HG02938 (cell line): ENCODE measurements at regions not wholly inside any gene's neighbourhood (a gene's known extent, or its start where the extent isn't known, plus 50 kb on each side); places are given as distances from the start of the nearest gene placed in this dataset.
A peak's percentile ranks its signal among the peaks of the same experiment; 100 is the strongest.

Experiments used
- ATAC-seq: cut with Tn5 transposase; IDR thresholded peaks from one replicate; pipeline ENCODE4 v1.9.1; 2021; ENCODE audit warnings: mild to moderate bottlenecking, moderate library complexity; ENCODE audit not compliant: unreplicated experiment

DNA sequence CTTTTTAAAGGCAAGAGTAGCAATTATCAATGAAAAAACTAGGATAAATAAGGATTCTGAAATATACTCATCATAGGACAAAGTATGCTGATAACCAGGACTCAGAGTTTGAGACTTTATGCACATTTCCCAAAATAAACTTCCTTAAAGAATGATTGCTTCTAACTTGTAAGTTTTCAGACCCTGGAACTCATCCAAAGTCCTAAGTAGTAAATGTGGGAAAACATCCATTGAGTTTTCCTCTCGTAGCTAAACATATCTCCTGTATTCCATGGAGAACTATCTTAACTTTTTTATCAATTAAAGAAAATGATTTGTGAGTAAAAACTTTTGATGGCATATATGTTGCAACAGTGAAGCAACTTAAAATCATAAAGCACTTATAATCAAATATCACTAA, 285.2 kb upstream of the KLF6 start:
- ATAC-seq, result no peak

DNA sequence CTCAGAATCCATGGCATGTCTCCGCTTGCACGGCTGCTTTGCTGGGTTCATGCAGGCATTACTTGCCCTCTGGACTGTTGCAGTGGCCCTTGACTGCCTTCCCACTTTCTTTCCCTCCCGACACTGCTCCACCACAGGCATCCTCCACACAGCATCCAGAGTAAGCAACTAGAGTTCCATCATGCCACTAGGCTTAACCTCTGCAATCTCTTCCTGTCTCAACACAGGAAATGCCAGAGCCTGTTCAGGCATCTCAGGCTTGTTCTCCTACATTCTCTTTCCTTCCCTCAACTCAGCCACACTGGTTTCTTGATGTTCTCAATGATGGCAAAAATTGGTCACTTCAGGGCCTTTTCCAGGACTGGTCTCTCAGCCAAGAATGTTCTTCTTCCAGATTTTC, 284.5 kb upstream of the KLF6 start:
- ATAC-seq, result no peak

DNA sequence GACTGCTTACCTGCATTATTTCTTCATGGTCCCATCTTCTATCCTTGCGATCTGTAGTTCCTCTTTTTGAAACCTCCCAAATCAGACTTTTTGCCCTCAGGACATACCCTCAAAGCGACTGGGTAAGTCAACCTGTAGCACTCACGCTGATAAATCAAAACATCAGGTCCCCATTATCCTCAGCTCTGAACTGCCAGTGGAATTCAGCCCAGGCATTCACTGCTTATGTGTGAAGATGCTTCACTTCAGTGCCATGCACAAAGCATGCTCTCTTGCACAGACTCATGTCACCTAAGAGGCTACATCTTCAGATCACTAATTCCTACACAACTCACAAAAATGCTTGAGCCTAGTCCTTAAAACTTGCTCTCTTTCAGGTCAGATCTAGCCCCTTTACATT, 283.6 kb upstream of the KLF6 start:
- no peak for ATAC-seq

DNA sequence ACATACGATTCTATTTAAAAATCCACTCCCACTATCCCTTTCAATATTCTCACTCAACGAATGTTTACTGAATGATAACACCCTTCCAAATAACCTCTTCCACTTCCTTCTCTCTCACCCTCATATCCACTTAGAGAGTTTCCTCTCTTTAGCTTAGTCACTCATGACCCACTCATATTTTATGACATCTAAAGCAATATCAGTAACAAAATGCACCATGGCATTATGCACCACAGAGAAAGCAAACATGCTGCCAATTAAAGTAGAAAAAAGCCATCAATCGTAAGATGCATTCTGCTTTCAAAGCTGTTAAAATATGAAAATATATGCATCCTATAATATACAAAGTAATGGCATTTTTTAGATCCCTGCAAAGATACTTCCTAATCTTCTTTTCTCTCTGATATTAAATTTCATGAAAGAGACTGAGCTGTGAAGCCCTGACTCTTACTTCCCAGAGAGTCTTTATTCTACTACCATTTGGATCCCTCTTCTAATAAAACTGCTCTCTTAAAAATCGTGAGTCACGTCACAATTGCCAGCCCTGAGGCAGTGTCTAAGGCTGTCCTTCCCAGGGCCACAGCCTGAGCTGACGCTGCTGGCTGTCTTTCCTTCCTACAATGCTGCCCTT, 283.0 kb upstream of the KLF6 start:
- peak; percentile 18 for ATAC-seq

DNA sequence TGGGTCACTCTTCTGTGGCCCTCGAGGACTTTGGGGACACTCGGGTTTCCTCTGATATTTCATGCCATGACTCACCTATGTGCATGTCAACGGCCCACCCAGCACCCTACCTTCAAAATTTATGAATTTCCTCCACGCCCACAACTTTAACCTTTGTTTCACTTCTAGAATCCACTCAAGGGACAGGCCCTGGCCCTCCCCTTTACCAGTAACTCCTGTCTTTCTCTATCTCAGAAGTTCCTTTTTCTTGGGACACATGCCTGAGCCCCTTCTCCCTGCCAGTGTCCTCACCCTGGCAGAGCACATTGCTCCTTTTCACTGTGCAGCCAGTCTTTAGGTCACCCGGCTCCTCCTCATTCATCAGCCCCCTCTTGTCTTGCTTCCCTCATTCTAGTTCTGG, 282.5 kb upstream of the KLF6 start:
- peak; percentile 75 for ATAC-seq

DNA sequence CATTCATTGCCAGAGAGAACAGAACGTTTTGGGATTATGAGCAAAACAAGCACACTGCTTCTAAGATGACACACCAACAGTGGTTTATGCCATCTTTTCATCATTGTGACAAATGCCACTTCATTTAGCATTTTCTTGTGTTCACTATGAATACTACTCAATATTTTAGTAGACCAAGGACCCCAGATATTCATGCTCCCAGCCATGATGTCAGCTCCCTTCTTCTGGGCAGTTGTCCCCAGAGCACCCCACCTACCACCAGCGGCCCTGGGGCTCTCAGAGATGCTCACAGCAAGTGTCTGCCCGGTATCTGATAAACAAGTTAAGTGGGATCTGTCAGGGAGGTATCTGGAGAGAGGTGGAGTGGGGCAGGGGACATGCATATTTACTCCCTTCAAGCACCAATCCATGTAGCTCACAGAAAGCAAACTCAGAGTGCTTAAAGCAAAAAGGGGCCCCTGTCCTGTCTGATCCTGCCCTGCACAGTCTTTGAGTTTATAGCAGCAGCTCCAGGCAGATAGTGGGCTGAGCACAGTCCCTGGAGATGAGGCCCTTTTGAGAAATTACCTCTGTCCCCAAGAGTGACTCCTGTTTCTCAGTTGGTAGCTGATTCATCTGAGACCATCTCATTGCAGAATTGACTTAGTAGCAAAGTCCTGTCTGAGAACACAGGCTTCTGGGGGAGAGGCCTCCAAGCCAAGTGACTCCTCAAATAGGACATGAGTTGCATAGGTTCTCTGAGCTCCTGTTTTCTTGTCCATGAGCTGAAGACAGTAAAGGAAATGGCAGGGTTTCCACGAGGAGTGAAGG, 281.8 kb upstream of the KLF6 start:
- peak; percentile 48 for ATAC-seq

DNA sequence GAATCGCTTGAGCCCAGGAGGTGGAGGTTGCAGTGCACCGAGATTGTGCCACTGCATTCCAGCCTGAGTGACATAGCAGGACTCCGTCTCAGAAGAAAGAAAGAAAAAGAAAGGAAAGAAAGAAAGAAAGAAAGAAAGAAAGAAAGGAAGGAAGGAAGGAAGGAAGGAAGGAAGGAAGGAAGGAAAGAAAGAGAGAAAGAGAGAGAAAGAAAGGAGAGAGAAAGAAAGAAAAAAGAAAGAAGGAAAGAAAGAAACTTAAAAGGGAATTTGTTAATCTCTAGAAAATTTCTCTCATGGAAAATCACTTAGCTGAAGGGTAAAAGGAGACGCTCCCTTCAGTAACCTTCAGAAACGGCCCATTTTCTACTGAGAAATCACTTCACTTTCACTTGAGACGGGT, 279.5 kb upstream of the KLF6 start:
- ATAC-seq, result no peak

DNA sequence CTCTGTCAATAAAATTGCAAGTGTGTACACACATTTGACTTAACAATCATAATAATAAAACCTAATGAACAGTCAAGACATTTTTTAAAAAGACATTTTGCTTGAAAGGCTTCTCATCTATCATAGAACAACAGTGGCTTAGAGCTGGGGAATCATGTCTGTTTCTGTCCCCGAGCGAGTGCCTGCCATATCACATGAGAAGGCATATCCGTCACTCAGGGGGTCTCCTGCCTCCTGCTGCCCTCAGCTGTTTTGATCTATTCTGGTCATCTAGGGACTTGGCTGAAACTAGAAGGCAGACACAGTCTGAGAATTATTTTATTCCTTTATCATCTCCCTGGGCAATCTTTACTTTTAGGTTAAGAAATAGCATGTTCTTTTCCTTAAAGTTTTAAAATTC, 278.7 kb upstream of the KLF6 start:
- ATAC-seq, result no peak

DNA sequence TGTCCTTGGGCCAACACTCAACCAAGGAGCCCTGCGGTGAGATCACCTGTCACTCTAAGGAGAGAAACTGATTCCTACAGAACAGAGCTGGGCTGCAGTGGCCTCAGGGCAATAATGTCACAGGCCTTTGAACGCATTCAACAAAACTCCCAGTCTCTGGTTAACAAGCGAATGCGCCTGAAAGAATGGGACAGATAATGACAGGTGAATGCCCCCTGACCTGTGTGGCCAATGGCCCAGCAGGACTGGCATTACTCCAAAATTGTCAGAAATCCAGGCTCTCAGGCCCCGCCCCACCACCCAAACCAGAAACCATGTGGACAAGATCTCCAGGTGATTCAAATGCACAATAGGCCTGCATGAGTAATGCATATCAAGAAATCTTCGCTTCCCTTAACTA, 277.7 kb upstream of the KLF6 start:
- ATAC-seq, result no peak

DNA sequence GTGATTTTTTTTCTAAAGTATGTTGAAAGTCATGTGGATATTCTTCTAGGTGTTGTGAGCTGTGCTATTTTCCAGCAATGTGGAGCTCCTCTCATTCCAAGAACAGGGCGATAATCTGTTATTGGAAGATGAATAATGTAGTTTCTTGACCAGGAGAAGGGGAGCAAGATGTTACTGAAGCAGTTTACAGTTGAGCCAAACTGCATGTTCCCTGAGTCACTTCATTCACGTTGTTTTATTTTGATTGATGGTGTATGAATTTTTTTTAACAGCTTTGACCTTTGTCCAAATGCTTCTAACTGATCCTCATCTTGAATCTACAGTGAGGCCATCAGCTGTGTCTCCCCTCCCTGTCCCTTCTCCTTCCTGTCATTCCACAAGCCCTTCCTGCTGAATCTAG, 277.1 kb upstream of the KLF6 start:
- no peak for ATAC-seq

DNA sequence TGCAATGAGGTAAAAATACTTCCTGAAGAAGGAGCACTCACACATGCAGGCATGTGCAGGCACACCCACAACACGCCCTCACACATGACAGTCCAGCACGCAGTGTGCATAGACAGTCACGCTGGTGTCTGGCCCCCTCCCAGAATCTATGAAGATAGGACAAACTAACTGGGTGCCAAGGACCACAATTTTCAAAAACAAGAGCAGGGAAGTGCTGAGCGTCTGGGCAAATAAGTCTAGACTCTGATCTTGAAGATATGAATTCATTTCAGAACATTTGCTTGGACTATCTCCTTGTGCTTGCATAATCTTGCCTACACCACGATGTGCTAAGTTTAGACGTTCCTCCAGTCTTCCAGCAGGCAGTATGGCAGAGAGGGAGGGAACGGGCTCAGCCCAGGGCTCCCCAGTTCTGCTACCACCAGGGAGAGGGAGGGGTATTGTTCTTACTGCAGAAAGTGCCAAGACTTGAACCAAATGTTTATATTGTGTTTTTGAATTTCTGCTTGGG, 276.5 kb upstream of the KLF6 start:
- no peak for ATAC-seq

DNA sequence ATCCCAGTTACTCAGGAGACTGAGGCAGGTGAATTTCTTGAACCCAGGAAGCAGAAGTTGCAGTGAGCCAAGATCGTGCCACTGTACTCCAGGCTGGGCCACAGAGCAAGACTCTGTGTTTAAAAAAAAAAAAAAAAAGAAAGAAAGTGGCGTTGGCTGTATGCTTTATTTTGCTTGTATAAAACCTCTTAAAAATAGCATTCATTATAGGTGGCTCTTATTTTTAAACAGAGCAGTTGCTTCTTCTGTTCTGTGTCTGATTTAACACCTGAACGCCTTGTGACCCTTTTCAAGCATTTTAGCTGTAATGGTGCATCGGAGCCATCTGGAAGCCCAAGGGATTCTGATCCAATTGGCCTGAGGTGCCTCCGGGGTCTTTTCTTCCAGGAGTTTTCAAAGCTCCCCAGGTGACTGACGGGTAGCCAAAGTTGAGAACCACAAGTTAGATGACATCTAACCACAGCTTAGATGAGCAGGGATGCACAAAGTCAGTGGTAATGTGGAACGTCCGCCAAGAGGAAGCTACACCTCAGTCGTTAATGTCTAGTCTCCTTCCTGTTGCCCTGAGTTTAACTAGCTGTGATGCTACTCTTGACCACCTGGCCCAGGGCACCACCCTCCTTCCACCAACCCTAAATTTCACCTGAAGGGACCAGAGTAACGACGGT, 274.6 kb upstream of the KLF6 start:
- no peak for ATAC-seq

DNA sequence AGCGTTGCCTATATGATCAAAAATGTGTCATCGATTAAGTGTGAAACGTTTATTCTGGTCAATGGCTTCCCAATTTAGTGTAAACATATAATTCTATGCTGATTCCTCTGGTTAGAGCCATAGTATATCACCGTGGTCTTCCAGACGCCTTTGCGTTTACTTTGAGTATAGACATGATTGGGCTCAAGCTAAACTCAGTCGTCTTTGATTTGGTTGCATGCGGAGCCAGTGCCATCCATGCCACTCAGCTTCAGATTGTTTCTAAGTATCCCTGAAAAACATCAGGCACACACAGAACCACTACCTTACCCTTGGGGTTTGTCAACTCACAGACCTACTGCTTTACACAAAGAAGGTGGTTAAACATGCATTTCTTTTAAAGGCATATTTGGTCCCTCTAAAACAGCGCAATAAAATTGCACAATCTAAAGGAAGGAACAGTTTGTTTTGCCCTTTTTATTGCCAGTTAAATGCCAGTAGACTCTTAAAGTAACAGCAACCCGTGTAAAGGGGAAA, 273.6 kb upstream of the KLF6 start:
- no peak for ATAC-seq

DNA sequence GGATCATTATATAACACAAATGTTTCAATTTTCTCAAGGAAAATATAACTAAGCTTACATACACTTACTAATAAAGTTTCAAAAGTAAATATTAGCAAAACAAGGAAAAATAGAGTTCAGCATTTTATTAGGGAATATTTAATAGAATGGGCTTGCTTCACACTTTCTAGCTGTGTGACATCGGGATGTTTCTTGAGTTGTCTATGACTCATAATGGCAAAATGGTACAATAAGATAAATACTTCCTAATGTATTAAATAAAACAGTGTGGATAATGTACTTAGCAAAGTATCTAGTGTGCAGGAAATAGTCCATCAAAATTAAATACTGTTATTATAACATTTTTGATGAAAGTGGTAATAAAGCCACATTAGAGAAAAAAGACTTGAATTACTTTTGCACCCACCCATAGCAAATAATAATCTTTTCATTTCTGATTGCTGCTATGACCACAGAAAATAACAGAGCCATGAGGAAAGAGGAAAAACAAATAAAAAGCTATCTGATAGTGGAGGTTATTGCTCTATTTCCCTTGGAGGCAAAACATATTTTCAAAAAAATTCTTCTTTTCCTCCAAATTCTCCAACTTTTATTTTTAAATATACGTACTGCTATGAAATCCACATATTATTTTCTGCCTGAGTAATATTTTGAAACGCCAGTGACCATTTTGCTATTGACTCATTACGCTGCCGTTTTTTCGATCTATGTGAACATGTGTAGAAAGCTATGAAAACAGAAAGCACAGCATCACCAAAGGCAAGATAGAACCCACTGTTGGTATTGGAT, 272.9 kb upstream of the KLF6 start:
- ATAC-seq, result no peak

DNA sequence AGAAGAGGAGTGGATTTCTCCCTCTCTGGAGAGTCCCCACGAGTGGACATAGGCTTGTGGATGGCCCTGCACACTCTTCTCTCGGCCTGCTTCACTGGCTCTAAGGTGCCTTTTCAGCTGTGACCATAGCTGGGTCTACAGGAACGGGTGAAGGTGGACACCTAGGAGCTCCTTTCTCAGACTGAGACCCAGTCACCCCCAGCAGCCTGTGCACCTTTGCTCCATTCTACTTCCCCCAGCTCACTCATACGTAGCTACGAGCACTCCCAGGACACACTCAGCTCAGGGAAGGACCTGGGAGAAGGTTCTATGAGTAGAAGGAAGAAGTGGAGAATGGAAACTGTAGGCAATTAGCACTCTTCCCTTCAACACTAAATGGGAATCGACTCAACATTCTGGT, 272.0 kb upstream of the KLF6 start:
- ATAC-seq, result no peak

DNA sequence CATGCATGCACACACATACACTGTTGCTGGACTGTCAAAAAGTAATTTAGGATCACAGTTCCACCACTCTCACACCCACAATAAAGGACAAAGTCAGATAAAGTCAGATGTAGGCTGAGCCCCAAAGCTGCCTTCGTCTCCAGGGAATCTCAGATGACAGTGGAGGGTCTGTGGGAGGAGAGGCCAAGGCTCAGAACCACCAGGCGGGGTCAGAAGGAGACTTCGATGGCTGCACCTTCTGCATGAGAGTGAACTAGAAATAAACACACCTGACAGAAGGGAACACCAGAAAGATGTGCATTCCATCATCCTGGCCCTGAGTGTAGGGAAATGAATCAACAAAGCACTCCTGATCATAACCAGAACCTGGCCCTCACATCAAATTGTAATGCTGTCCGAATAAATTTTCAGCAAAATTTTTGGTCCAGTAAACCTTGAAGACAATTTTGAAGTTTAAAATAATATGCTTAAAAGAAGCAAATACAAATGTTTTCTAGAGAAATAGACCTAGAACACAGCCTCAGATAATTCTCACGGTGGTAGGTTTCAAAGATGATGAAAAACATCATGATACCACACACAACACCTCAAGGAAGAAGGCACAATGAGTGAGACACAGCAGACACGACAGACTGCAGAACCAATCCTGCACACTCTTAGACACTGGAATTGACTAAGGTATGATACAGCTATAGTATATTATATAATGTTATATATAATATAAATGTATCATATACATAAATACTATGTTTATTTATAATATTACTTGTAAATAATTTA, 269.8 kb upstream of the KLF6 start:
- no peak for ATAC-seq

DNA sequence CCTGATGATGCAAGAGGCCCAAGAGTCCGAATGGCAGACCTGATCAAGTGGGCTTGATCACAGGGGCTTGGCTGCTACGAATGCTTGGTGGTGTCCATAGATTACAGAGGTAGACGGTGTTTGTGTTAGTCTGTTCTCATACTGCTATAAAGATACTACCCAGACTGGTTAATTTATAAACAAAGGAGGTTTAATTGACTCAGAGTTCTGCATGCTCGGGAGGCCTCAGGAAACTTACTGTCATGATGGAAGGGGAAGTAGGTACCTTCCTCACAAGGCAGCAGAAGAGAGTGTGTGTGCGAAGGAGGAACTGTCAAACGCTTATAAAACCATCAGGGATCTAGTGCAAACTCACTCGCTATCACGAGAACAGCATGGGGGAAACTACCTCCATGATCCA, 268.9 kb upstream of the KLF6 start:
- no peak for ATAC-seq

DNA sequence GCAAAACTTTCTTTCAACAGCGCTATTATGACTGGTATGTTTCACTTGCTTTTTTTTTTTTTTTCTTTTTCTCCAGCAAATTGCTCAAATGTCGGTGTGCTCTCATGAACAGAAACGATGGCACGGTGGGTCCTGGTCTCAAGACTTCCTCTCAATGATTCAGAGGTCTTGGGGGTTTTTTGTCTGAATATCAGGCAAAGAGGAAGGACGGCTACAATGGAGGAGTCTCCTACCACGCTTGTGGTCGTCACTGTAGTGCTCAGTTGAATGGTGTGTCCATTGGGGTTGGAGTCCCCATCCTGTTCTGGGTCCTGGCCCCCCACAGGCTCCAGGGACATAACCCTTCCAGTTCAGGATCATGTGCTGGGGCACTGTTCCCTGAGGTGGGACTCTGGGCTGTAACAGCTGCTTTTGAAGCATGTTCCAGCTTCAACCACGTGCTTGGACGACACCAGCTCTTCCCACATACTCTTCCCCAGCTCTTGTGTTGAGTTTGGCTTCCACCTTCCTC, 266.7 kb upstream of the KLF6 start:
- no peak for ATAC-seq

DNA sequence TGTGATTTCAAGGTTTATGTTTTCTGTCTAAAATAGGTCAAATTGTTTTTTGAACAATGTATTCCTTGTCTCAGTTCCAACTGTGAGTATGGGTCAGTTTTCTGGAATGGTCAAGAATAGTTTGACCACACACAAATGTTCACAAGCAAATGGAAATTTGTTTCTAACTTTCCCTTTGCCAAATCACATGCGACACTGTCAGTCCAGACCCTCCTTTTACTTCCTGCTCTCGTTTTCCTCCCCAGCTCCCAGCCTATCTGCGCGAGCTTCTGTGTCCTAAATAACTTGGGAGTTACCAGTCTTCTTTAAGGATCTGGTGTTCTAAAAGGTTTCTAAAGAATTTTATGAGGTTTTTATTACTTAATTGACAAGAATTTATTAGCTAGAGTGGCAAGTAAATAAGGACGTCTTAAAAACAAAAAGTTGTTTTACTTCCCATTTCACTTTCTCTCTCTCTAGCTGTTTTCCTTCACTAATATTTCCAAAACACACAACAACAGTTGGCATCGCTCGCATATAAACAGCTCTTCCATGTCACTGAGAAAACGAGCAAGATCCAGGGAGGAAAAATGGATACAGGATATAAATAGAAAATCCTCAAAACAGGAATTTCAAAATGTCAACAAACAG, 266.1 kb upstream of the KLF6 start:
- no peak for ATAC-seq

DNA sequence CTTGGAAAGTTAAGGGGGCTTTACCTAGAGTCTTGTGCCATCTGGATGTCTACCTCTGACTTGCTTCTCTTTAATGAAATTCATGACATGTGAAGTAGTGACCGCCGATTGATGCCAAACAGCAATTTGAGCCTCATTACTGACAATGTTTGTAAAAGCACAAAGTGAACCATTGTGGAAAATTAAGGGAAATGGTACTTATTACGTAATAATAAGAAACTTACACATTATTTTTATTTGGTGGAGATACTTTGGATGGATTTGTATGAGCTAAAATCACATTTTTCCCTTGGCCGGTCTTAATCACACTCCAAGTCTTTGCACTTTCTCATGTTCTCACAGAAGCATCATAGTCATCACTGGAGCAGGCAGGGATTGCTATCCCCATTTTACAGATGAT, 265.1 kb upstream of the KLF6 start:
- ATAC-seq, result no peak
